ENCODE measurements at regions not wholly inside any gene's neighbourhood (a gene's known extent, or its start where the extent isn't known, plus 50 kb on each side); places are given as distances from the start of the nearest gene placed in this dataset.

- Histone ChIP-seq H3K9me3 (replicated peaks in 1 of 3) (no peaks in the 10 kb centered on the region), H3K27ac (no peak overlapping the region), H3K4me1 (replicated peaks in 1 of 2) (no peaks in the 10 kb centered on the region), H3K36me3 (replicated peaks in 1 of 2) (no peaks in the 10 kb centered on the region), H3K4me3 (no peak overlapping the region), H3K27me3 (no peaks in the 10 kb centered on the region)
- WGBS, 4 donors = 68 to 85% (median 75%) methylated on average over 9 of the region's 9 CpGs
- no peak for DNase-seq
- intact Hi-C loops (cut with DNase I) = no loop called here
- TF ChIP-seq POLR2A (IDR thresholded peaks at IDR 0.05) (no peak), CTCF (IDR thresholded peaks at IDR 0.05) (no peak)
Measured at GRCh38 chr1:116311193-116311592, 61.9 kb upstream of the ATP1A1 start.

- Histone ChIP-seq H3K4me1 (replicated peaks in 1 of 2) (no peaks in the 10 kb centered on the region), H3K9me3 (replicated peaks in 1 of 3) (no peaks in the 10 kb centered on the region), H3K4me3 (no peak overlapping the region), H3K27me3 (no peaks in the 10 kb centered on the region), H3K36me3 (replicated peaks in 1 of 2) (no peaks in the 10 kb centered on the region), H3K27ac (no peak overlapping the region)
- 88 to 94% (median 90%) methylated on average over 15 of the region's 15 CpGs for WGBS, 4 donors
- TF ChIP-seq CTCF (IDR thresholded peaks at IDR 0.05) = no peak
- TF ChIP-seq POLR2A (IDR thresholded peaks at IDR 0.05) = no peak
- no peak for DNase-seq
- intact Hi-C loops (cut with DNase I) = no loop called here
Measured at GRCh38 chr1:116311756-116312680, 61.0 kb upstream of the ATP1A1 start.

- no peak for TF ChIP-seq CTCF (IDR thresholded peaks at IDR 0.05)
- no peak for TF ChIP-seq POLR2A (IDR thresholded peaks at IDR 0.05)
- no peak for DNase-seq
- Histone ChIP-seq H3K36me3 (replicated peaks in 1 of 2) (no peaks in the 10 kb centered on the region), H3K27ac (no peak overlapping the region), H3K9me3 (replicated peaks in 1 of 3) (no peaks in the 10 kb centered on the region), H3K4me1 (replicated peaks in 1 of 2) (no peaks in the 10 kb centered on the region), H3K4me3 (no peak overlapping the region), H3K27me3 (no peaks in the 10 kb centered on the region)
- intact Hi-C loops (cut with DNase I) = no loop called here
- WGBS, 4 donors = 86 to 96% (median 90%) methylated on average over 2 of the region's 2 CpGs
Measured at GRCh38 chr1:116312681-116313069, 60.4 kb upstream of the ATP1A1 start.

GRCh38 chr1:116313776-116314175 lies 59.3 kb upstream of the ATP1A1 start:
- H3K27me3 ChIP-seq = no peaks in the 10 kb centered on the region
- no peak for TF ChIP-seq CTCF (IDR thresholded peaks at IDR 0.05)
- no peak for TF ChIP-seq POLR2A (IDR thresholded peaks at IDR 0.05)
- no peaks in the 10 kb centered on the region for H3K36me3 ChIP-seq (replicated peaks in 1 of 2)
- intact Hi-C loops (cut with DNase I) = no loop called here
- no peak overlapping the region for H3K4me3 ChIP-seq
- no peak overlapping the region for H3K27ac ChIP-seq
- 89 to 93% (median 92%) methylated on average over 2 of the region's 2 CpGs for WGBS, 4 donors
- no peak for DNase-seq
- H3K9me3 ChIP-seq (replicated peaks in 1 of 3) = no peaks in the 10 kb centered on the region
- no peaks in the 10 kb centered on the region for H3K4me1 ChIP-seq (replicated peaks in 1 of 2)
